GM13977 (cell line): ENCODE measurements at regions not wholly inside any gene's neighbourhood (a gene's known extent, or its start where the extent isn't known, plus 50 kb on each side); places are given as distances from the start of the nearest gene placed in this dataset.

Experiments
- DNase-seq: peaks from one replicate; pipeline ENCODE4 v3.0.0; 2012; ENCODE audit warnings: low spot score
- in situ Hi-C: fragments of 300-500 bp; cut with MboI; formaldehyde crosslinking; loops from one replicate; pipeline ENCODE4 v1.12.0; 2022; ENCODE audit warnings: low sequenced_read_pairs, low pct_unique_long_range_greater_than_20kb, mixed read lengths, inconsistent platforms; ENCODE audit not compliant: unreplicated experiment
- TF ChIP-seq, protein P1 (sequence below): IDR thresholded peaks from 2 replicates; pipeline ENCODE4 v1.5.1; 2012; ENCODE audit warnings: mild to moderate bottlenecking, control low read depth; ENCODE audit not compliant: insufficient read depth; ENCODE audit errors: extremely low read depth, missing control alignments

- TF ChIP-seq, protein P1, sequence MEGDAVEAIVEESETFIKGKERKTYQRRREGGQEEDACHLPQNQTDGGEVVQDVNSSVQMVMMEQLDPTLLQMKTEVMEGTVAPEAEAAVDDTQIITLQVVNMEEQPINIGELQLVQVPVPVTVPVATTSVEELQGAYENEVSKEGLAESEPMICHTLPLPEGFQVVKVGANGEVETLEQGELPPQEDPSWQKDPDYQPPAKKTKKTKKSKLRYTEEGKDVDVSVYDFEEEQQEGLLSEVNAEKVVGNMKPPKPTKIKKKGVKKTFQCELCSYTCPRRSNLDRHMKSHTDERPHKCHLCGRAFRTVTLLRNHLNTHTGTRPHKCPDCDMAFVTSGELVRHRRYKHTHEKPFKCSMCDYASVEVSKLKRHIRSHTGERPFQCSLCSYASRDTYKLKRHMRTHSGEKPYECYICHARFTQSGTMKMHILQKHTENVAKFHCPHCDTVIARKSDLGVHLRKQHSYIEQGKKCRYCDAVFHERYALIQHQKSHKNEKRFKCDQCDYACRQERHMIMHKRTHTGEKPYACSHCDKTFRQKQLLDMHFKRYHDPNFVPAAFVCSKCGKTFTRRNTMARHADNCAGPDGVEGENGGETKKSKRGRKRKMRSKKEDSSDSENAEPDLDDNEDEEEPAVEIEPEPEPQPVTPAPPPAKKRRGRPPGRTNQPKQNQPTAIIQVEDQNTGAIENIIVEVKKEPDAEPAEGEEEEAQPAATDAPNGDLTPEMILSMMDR = no peak
- in situ Hi-C loops = no loop called here
- DNase-seq = no peak
Observed at GRCh38 chr20:60246751-60247150, 288.5 kb downstream of the CDH26 start.

GRCh38 chr20:60249436-60249835 is 291.2 kb downstream of the CDH26 start:
- no peak for DNase-seq
- in situ Hi-C loops = no loop called here
- TF ChIP-seq, protein P1 = no peak

- DNase-seq = no peak
- in situ Hi-C loops = no loop called here
- TF ChIP-seq, protein P1 = no peak
Observed at GRCh38 chr20:60250251-60250650, 292.0 kb downstream of the CDH26 start.

GRCh38 chr20:60252866-60253265 is 294.6 kb downstream of the CDH26 start:
- in situ Hi-C loops = no loop called here
- TF ChIP-seq, protein P1 = no peak
- DNase-seq = no peak

DNA sequence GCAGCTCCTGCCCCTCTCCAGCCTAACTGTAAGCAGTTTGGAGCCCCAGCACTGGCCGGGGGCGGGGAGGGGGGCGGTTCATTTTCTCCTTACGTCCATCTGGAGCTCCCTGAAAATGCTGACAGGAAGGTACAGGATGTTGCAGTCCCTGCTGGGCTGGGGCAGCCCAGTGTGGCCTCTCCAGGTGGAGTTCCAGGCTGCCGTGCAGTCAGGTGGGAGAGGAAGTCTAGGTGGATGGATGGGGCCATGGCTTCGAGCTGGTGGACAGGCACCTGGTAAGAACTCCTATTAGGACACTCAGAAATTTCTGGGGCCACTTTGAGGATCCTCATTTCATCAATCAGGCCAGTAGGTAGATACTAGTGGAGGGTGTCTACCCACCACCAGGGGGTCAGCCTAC is 295.2 kb downstream of the CDH26 start:
- in situ Hi-C loops = no loop called here
- TF ChIP-seq, protein P1 = no peak
- DNase-seq = no peak

DNA sequence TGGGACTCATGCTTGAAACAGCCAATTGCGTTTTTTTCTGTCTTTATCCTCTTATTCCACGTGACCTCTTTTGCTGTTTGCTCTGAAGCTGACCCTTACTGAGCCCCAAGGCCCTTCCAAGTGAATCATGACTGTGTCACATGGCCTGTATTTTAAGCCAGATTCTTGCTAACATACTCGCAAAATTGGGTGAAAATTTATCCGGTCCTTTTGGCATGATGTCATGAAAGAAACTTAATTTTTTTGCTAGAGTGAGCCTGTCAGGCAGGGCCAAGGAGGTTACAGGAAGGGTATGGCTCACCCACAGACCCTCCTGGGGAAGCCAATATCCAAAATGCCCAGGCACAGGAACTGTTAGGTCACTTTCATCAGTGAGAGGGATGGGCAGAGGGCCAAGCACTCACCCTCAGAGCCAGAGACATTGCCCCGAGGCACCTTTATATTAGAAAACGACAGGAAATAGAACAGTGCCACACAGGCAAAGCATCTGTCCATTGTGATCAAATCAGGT is 296.7 kb downstream of the CDH26 start:
- in situ Hi-C loops = no loop called here
- DNase-seq = no peak

DNA sequence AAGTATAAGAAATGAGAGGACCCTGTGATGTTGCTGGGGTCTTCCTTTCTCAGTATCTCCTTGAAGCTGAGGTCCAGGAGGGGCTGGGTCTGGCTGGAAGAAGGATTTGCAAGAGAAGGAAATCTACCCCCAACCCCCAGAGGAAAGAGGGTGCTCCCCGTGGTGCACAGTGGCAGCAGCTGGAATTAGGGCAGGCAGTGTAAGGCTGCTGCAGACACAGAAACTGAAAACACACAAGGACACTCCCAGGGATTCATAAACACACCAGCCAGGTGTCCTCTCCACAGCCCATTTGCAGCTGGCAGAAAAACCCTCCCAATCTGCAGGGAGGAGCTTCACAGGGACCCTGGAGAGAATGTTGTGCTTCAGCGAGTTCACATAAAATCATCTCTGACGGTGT is 297.2 kb downstream of the CDH26 start:
- no peak for DNase-seq
- in situ Hi-C loops = no loop called here
- TF ChIP-seq, protein P1 = no peak

More for the DNA sequence above, 296.7 kb downstream of the CDH26 start:
- TF ChIP-seq, protein P1 = no peak
